A673 (cell line): ENCODE measurements at regions not wholly inside any gene's neighbourhood (a gene's known extent, or its start where the extent isn't known, plus 50 kb on each side); places are given as distances from the start of the nearest gene placed in this dataset.

Source experiments
- BruUV-seq: library from RNA; stranded (reverse); fragments of 400-500 nt; replicated peaks from 2 replicates; lab custom pipeline; 2021; lab: Mats Ljungman, UMichigan
- CTCF ChIA-PET: fragments of 300-600 bp; sonication (Branson Sonifier 250); formaldehyde crosslinking; loops from one replicate; lab custom pipeline; 2022; ENCODE audit warnings: antibody characterized with exemption; lab: Charles Lee
- POLR2A ChIA-PET: fragments of 300-600 bp; sonication (Branson Sonifier 250); formaldehyde crosslinking; loops from one replicate; lab custom pipeline; 2022; ENCODE audit warnings: antibody characterized with exemption; ENCODE audit not compliant: low non-redundant PET; lab: Charles Lee
- DNase-seq: peaks from one replicate; pipeline ENCODE4 v3.0.0-alpha.2; 2015; ENCODE audit warnings: low spot score
- H3K27ac ChIP-seq: fragments of 200-600 bp; sonication (generic); 2 replicates; pipeline ENCODE4 v1.5.1; 2016; ENCODE audit warnings: mixed run types, low read depth, mild to moderate bottlenecking, mixed read lengths, antibody characterized with exemption, low read length; ENCODE audit not compliant: poor library complexity, severe bottlenecking
- H3K27me3 ChIP-seq: fragments of 200-600 bp; sonication (generic); replicated peaks from 2 replicates; pipeline ENCODE4 v1.6.1; 2017; ENCODE audit warnings: mixed run types, low read depth, mild to moderate bottlenecking, mixed read lengths, antibody characterized with exemption, low read length; ENCODE audit not compliant: insufficient read depth, poor library complexity
- H3K36me3 ChIP-seq: fragments of 200-600 bp; sonication (generic); 2 replicates; pipeline ENCODE4 v1.6.1; 2016; ENCODE audit warnings: mixed run types, mild to moderate bottlenecking, mixed read lengths, antibody characterized with exemption, low read length; ENCODE audit not compliant: insufficient read depth, poor library complexity, severe bottlenecking
- H3K4me1 ChIP-seq: fragments of 200-600 bp; sonication (generic); 2 replicates; pipeline ENCODE4 v1.6.1; 2017; ENCODE audit warnings: mixed run types, mild to moderate bottlenecking, mixed read lengths, antibody characterized with exemption, low read length; ENCODE audit not compliant: insufficient read depth, poor library complexity, severe bottlenecking
- H3K4me3 ChIP-seq: fragments of 200-600 bp; sonication (generic); 2 replicates; pipeline ENCODE4 v1.5.1; 2016; ENCODE audit warnings: low read depth, mixed run types, mild to moderate bottlenecking, mixed read lengths, low read length; ENCODE audit not compliant: poor library complexity, severe bottlenecking
- H3K9me3 ChIP-seq: fragments of 200-600 bp; sonication (generic); 2 replicates; pipeline ENCODE4 v1.6.1; 2016; ENCODE audit warnings: mixed run types, low read depth, mild to moderate bottlenecking, mixed read lengths, antibody characterized with exemption, low read length; ENCODE audit not compliant: poor library complexity, severe bottlenecking
- CTCF ChIP-seq: fragments of 300-800, 200-600 bp; sonication (generic); conservative IDR thresholded peaks from 2 replicates; pipeline ENCODE4 v1.5.1; 2017; ENCODE audit warnings: low read depth, mild to moderate bottlenecking, antibody characterized with exemption, low read length, moderate library complexity, mixed read lengths
- EZH2 ChIP-seq: fragments of 200-600 bp; sonication (generic); IDR thresholded peaks from 2 replicates; pipeline ENCODE4 v1.6.1; 2017; ENCODE audit warnings: borderline replicate concordance, low read depth, mild to moderate bottlenecking, mixed read lengths, antibody characterized with exemption, low read length; ENCODE audit not compliant: poor library complexity, severe bottlenecking
- intact Hi-C: fragments of 100-400 bp; cut with micrococcal nuclease; formaldehyde crosslinking; loops from one replicate; pipeline ENCODE4 v1.10.0; 2022; ENCODE audit not compliant: unreplicated experiment

- H3K27me3 ChIP-seq = no peaks in the 10 kb centered on the region
- H3K4me3 ChIP-seq = no peak overlapping the region
- no peak overlapping the region for H3K27ac ChIP-seq
- BruUV-seq = no TSS peak
- H3K36me3 ChIP-seq = no peaks in the 10 kb centered on the region
- TF ChIP-seq CTCF = no peak
- TF ChIP-seq EZH2 = no peak
- H3K9me3 ChIP-seq = no peaks in the 10 kb centered on the region
- DNase-seq = no peak
- intact Hi-C loops = no loop called here
- ChIA-PET CTCF (no interaction called here), POLR2A (no interaction called here)
- H3K4me1 ChIP-seq = peaks cover 15% of the 10 kb centered on the region
Measured at GRCh38 chr12:87329076-87329863, 699.9 kb downstream of the C12orf50 start.

- Histone ChIP-seq H3K27ac (no peak overlapping the region), H3K9me3 (no peaks in the 10 kb centered on the region), H3K36me3 (no peaks in the 10 kb centered on the region), H3K4me1 (no peaks in the 10 kb centered on the region), H3K27me3 (no peaks in the 10 kb centered on the region), H3K4me3 (no peak overlapping the region)
- BruUV-seq = no TSS peak
- CTCF ChIA-PET = no interaction called here
- POLR2A ChIA-PET = no interaction called here
- intact Hi-C loops = no loop called here
- DNase-seq = no peak
- TF ChIP-seq EZH2 (no peak), CTCF (no peak)
Measured at GRCh38 chr12:87323369-87323768, 705.8 kb downstream of the C12orf50 start.

GRCh38 chr12:87320724-87321123 is 708.5 kb downstream of the C12orf50 start:
- ChIA-PET CTCF (no interaction called here), POLR2A (no interaction called here)
- H3K27me3 ChIP-seq = no peaks in the 10 kb centered on the region
- no peak for DNase-seq
- intact Hi-C loops = no loop called here
- no peak for TF ChIP-seq CTCF
- TF ChIP-seq EZH2 = no peak
- no peak overlapping the region for H3K27ac ChIP-seq
- H3K36me3 ChIP-seq = no peaks in the 10 kb centered on the region
- no TSS peak for BruUV-seq
- no peaks in the 10 kb centered on the region for H3K9me3 ChIP-seq
- no peak overlapping the region for H3K4me3 ChIP-seq
- H3K4me1 ChIP-seq = no peaks in the 10 kb centered on the region
